ENCODE measurements at regions not wholly inside any gene's neighbourhood (a gene's known extent, or its start where the extent isn't known, plus 50 kb on each side); places are given as distances from the start of the nearest gene placed in this dataset.

- DNase-seq (ENCODE audit: low spot score): no peak
- Histone ChIP-seq H3K27ac (ENCODE audit: low read depth, low read length, poor library complexity, severe bottlenecking) (no peak overlapping the region), H3K4me3 (ENCODE audit: low read depth, low read length, poor library complexity, severe bottlenecking) (no peak overlapping the region), H3K9me3 (ENCODE audit: low read depth, low read length, poor library complexity, severe bottlenecking) (no peaks in the 10 kb centered on the region), H3K27me3 (replicated peaks; ENCODE audit: insufficient read depth, low read depth, low read length, poor library complexity) (no peaks in the 10 kb centered on the region), H3K4me1 (ENCODE audit: insufficient read depth, low read length, poor library complexity, severe bottlenecking) (no peaks in the 10 kb centered on the region), H3K36me3 (ENCODE audit: insufficient read depth, low read length, poor library complexity, severe bottlenecking) (no peaks in the 10 kb centered on the region)
- TF ChIP-seq CTCF (conservative IDR thresholded peaks at IDR 0.05; ENCODE audit: low read depth, low read length) (no peak), EZH2 (IDR thresholded peaks at IDR 0.05; ENCODE audit: borderline replicate concordance, low read depth, low read length, poor library complexity, severe bottlenecking) (no peak)
- POLR2A ChIA-PET (ENCODE audit: low non-redundant PET): no interaction called here
- no TSS peak for BruUV-seq (replicated peaks)
- CTCF ChIA-PET: no interaction called here
- intact Hi-C loops (cut with micrococcal nuclease; ENCODE audit: unreplicated experiment): no loop called here
Observed at GRCh38 chr11:95455228-95455970, 224.4 kb upstream of the SESN3 start.

GRCh38 chr11:95453616-95454171, 222.7 kb upstream of the SESN3 start:
- no peaks in the 10 kb centered on the region for H3K36me3 ChIP-seq (ENCODE audit: insufficient read depth, low read length, poor library complexity, severe bottlenecking)
- no peaks in the 10 kb centered on the region for H3K4me1 ChIP-seq (ENCODE audit: insufficient read depth, low read length, poor library complexity, severe bottlenecking)
- ChIA-PET POLR2A (ENCODE audit: low non-redundant PET) (no interaction called here), CTCF (no interaction called here)
- no peaks in the 10 kb centered on the region for H3K9me3 ChIP-seq (ENCODE audit: low read depth, low read length, poor library complexity, severe bottlenecking)
- no peak for DNase-seq (ENCODE audit: low spot score)
- no TSS peak for BruUV-seq (replicated peaks)
- TF ChIP-seq CTCF (conservative IDR thresholded peaks at IDR 0.05; ENCODE audit: low read depth, low read length): no peak
- no peak for TF ChIP-seq EZH2 (IDR thresholded peaks at IDR 0.05; ENCODE audit: borderline replicate concordance, low read depth, low read length, poor library complexity, severe bottlenecking)
- H3K4me3 ChIP-seq (ENCODE audit: low read depth, low read length, poor library complexity, severe bottlenecking): no peak overlapping the region
- intact Hi-C loops (cut with micrococcal nuclease; ENCODE audit: unreplicated experiment): no loop called here
- no peaks in the 10 kb centered on the region for H3K27me3 ChIP-seq (replicated peaks; ENCODE audit: insufficient read depth, low read depth, low read length, poor library complexity)
- no peak overlapping the region for H3K27ac ChIP-seq (ENCODE audit: low read depth, low read length, poor library complexity, severe bottlenecking)

GRCh38 chr11:95451682-95452081, 220.7 kb upstream of the SESN3 start:
- ChIA-PET CTCF (no interaction called here), POLR2A (ENCODE audit: low non-redundant PET) (no interaction called here)
- Histone ChIP-seq H3K4me1 (ENCODE audit: insufficient read depth, low read length, poor library complexity, severe bottlenecking) (no peaks in the 10 kb centered on the region), H3K9me3 (ENCODE audit: low read depth, low read length, poor library complexity, severe bottlenecking) (no peaks in the 10 kb centered on the region), H3K27ac (ENCODE audit: low read depth, low read length, poor library complexity, severe bottlenecking) (no peak overlapping the region), H3K4me3 (ENCODE audit: low read depth, low read length, poor library complexity, severe bottlenecking) (no peak overlapping the region), H3K36me3 (ENCODE audit: insufficient read depth, low read length, poor library complexity, severe bottlenecking) (no peaks in the 10 kb centered on the region), H3K27me3 (replicated peaks; ENCODE audit: insufficient read depth, low read depth, low read length, poor library complexity) (no peaks in the 10 kb centered on the region)
- TF ChIP-seq CTCF (conservative IDR thresholded peaks at IDR 0.05; ENCODE audit: low read depth, low read length) (no peak), EZH2 (IDR thresholded peaks at IDR 0.05; ENCODE audit: borderline replicate concordance, low read depth, low read length, poor library complexity, severe bottlenecking) (no peak)
- intact Hi-C loops (cut with micrococcal nuclease; ENCODE audit: unreplicated experiment): no loop called here
- no TSS peak for BruUV-seq (replicated peaks)
- DNase-seq (ENCODE audit: low spot score): no peak

Measured in A673 (cell line).